ENCODE measurements at regions not wholly inside any gene's neighbourhood (a gene's known extent, or its start where the extent isn't known, plus 50 kb on each side); places are given as distances from the start of the nearest gene placed in this dataset.

- DNase-seq (ENCODE audit: extremely low read depth, low read depth) = no peak
- no peak for TF ChIP-seq CTCF (IDR thresholded peaks at IDR 0.05; ENCODE audit: low read depth, low read length)
These were observed 148.3 kb downstream of the CCDC34 start for GRCh38 chr11:27214713-27215112.

- no peak for TF ChIP-seq CTCF (IDR thresholded peaks at IDR 0.05; ENCODE audit: low read depth, low read length)
- peak; percentile 91 for DNase-seq (ENCODE audit: extremely low read depth, low read depth)
These were observed 149.8 kb downstream of the CCDC34 start for GRCh38 chr11:27213232-27213660.

GRCh38 chr11:27212248-27212780 is 150.7 kb downstream of the CCDC34 start:
- DNase-seq (ENCODE audit: extremely low read depth, low read depth) = no peak
- no peak for TF ChIP-seq CTCF (IDR thresholded peaks at IDR 0.05; ENCODE audit: low read depth, low read length)

GRCh38 chr11:27211370-27212127 is 151.5 kb downstream of the CCDC34 start:
- TF ChIP-seq CTCF (IDR thresholded peaks at IDR 0.05; ENCODE audit: low read depth, low read length) = peak; percentile 18
- no peak for DNase-seq (ENCODE audit: extremely low read depth, low read depth)

GRCh38 chr11:27210531-27210930 is 152.5 kb downstream of the CCDC34 start:
- TF ChIP-seq CTCF (IDR thresholded peaks at IDR 0.05; ENCODE audit: low read depth, low read length) = no peak
- no peak for DNase-seq (ENCODE audit: extremely low read depth, low read depth)

- no peak for DNase-seq (ENCODE audit: extremely low read depth, low read depth)
- no peak for TF ChIP-seq CTCF (IDR thresholded peaks at IDR 0.05; ENCODE audit: low read depth, low read length)
These were observed 153.4 kb downstream of the CCDC34 start for GRCh38 chr11:27209562-27210005.

GRCh38 chr11:27208846-27209245 is 154.2 kb downstream of the CCDC34 start:
- no peak for TF ChIP-seq CTCF (IDR thresholded peaks at IDR 0.05; ENCODE audit: low read depth, low read length)
- DNase-seq (ENCODE audit: extremely low read depth, low read depth) = no peak
